ENCODE measurements at regions not wholly inside any gene's neighbourhood (a gene's known extent, or its start where the extent isn't known, plus 50 kb on each side); places are given as distances from the start of the nearest gene placed in this dataset.

DNA sequence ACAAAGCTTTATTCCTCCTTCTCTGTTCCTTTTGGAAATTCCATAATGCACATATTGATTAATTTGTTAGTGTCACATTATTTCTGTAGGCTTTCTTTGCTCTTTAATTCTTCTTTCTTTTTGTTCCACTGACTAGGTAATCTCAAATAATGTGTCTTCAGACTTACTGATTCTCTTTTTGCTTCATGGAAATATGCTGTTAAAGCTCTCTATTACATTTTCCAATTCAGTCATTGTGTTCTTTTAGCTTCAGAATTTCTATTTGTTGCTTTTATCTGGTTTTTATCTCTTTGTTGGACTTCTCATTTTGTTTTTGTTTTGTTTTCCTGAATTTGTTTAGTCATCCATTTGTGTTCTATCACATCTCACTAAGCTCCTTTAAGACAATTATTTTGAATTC, 147.0 kb upstream of the EOMES start:
- DNase-seq = no peak

GRCh38 chr3:27877061-27878013, 155.2 kb upstream of the EOMES start:
- no peak for DNase-seq

GRCh38 chr3:27878014-27878383, 155.9 kb upstream of the EOMES start:
- no peak for DNase-seq

DNA sequence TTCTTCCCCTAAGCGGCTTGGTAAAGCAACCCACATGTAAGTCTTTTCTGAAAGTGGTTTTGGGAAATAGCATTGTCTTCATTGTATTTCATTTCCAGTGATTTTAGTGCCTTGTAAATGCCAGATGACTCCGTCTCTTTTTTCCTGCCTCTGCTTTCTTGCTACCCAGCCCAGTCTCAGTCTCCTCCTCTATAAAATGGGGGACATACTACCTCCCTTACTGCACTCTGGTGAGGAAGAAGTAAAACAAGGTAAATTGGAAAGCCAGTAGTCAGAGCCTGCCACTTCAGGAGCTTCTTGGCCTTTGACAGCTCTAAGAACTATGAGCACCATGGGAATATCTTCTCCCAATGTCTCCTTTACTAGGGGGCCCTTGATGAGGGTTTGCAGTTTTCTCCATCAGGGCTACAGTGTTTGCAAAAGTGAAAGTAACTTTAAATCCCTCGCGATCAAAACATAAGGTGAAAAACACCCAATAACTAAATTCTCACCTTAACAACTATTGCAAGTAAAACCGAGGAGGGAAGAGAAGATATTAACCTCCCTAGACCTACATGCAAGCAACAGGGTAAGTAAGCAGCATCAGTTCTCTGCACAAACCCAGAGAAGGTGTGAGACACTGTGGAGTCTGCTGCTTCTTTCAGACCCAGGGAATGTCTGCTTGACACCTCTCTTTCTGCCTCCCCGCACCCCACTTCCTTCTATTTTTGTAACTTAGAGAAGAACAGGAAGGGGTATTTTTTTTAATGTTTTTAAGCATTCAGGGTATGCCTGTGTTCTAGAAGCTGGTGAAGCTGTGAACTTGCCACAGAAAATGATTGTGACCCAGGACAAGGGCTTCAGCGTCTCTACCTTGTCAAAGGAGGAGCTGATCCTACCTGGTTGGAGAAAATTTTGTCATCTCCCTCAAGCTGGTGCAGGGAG, 159.1 kb upstream of the EOMES start:
- no peak for DNase-seq

DNA sequence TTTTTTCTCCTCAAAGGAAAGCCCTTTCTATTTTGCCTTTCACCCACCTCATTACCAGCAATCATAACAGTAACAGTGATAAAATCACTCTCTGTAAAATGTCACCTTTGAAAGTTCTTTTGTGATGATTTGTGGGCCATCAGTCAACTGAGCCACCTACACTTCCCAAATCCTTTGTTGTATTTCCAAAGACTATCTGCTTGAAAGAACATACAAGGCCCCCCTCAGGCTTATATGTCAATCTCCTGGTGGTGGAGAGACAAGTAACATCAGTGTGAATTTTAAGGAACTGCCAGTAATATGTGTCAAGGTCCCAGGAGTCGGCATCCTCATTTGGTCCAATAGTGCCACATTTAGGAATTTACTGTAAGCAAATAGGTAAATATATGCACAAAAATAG, 161.1 kb upstream of the EOMES start:
- DNase-seq = no peak

- no peak for DNase-seq
These were observed 163.5 kb upstream of the EOMES start for GRCh38 chr3:27885641-27886040.

- DNase-seq = no peak
These were observed 166.4 kb upstream of the EOMES start for GRCh38 chr3:27888562-27888961.

DNA sequence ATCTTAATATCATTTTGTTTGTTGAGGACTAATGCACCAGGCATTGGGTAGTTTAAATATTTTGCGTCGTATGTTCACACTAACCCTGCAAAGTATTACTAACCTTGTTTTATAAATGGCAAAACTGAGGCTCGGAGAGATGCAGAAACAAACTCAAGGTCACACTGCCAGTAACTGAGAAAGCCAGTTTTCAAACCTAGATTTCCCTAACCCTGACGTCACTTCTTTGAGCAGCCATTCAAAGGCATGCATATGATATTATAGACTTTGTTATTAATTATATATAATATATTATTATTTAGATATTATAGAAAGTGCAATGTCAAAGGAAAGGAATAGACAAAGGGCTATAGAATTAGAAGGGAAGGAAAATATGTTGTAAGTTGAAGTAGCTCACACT, 167.6 kb upstream of the EOMES start:
- DNase-seq = no peak

DNA sequence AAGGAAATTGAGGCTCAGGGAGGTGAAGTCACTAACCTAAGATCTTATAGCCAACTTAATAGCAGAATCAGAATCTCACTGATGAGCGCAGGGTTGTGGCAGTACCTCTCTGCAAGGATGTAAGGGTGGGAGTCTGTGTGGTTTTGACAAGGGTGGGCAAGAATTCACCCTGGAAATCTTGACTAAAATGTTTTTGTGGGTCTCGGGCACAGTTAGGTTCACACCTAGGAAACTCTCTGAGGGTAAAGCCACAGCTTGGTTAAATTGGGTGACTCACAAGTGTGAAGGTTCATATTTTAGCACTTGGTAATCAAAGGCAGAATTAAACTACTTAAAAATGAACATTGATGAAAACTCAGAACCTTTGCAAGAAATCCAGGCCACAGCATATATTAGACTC, 178.2 kb upstream of the EOMES start:
- peak; percentile 67 for DNase-seq

GRCh38 chr3:27903446-27903845, 181.3 kb upstream of the EOMES start:
- DNase-seq = no peak

- DNase-seq = no peak
These were observed 183.5 kb upstream of the EOMES start for GRCh38 chr3:27905625-27906024.

GRCh38 chr3:27907148-27907547, 185.0 kb upstream of the EOMES start:
- no peak for DNase-seq

DNA sequence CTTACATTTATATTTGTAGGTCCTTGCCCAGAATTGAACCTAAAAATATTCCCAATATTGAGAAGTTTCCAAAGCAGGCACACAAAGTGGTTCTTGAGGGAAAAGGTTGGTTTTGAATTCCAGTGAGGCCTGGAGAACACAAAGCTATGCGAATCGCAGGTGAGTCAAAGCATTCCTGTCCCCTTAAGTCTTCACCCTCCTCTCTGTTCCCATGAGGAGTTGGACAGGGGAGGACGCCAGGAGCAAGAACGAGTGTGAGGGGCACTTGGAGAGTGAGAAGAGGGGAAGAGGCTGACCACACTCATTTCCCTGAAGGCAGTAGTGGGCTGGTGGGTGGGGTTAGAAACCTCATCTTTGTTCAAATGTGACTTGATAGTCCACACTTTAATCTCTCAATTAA, 185.8 kb upstream of the EOMES start:
- DNase-seq = no peak

DNA sequence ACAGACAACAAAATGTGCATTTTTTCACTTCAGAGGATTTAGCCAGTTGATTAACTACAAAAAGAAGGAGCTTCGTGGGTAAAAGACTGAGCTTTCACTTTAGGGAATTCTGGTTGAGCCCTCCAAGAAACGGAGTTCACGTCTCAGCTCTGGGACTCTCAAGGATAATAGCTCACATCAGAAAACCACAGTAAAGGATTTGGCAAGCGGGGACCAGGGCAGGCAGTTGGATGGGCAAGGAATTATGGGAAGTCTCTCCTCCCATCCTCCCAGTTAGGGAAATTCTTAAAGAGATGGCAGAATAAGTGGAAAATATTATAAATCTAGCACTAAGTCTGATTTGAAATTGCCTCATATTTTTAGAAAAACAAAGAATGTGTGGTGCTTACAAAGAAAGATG, 188.3 kb upstream of the EOMES start:
- DNase-seq = no peak

GRCh38 chr3:27914199-27914598, 192.1 kb upstream of the EOMES start:
- DNase-seq = no peak

DNA sequence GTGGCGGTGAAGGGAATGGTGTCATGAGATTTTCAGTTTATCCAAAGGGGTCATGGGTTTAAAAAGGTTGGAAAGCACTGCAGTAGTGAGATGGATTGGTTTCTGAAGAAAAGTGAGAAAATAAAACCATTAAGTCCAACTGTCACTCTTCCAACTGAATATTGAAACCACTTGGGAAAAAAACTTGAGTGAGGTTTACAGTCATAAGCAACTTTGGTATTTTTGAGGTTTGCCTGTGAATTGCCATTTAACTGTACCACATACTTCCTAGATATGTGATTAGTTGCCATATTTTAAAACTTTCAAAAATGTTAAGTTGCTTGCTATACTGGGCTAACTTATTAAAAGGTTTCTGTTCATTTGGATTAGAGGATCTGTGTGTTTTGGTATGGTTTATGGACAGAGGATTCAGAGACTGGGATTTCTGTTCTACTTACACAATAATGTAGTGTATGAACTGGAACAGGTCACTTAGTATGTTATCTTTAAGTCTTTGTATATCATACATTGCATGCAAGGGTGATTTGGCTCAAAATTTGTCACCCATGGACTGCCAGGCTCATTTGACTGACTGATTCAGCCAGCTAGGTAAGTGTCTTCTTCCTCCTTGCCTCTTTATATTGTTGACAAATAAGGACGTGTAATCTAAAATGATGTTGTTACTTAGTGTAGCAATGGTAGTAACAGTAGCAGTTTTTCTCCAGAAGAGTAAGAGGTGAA, 201.4 kb upstream of the EOMES start:
- no peak for DNase-seq

DNA sequence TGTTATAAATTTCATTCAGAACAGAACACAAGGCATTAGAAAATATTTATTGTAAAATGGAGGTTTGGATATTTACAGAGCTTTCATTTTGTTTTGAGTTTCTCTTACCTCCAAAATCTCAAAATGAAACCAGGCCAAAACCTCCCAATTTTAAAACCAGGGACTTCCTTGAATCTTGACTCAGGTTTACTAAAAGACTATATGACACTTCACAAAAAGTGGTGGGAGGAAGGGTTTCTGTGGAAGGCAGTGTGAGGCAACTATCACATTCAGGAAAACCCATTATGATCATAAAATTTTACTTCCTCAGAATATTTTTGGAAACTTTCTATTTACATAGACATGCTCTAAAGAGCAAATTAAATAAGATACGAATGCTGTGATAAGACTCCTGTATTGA, 205.8 kb upstream of the EOMES start:
- no peak for DNase-seq

- no peak for DNase-seq
These were observed 208.0 kb upstream of the EOMES start for GRCh38 chr3:27930052-27930602.

DNA sequence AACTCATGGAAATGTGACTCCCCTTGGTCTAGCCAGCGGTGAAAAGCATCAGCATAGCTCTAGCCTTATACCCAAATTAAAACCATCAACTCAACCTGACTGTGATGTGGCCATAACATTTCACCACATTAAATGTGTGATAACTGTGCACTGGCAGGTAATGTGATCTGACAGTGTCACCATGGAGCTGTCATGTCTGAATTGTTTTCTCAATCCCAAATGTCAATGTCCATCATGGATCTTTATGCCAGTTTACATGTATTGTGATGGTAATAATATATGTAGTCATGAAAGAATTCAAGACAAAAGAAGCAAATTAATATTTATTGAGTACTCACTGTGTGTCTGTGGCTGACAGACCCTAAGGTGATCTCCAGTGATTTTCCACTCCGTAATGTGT, 213.4 kb upstream of the EOMES start:
- no peak for DNase-seq

DNA sequence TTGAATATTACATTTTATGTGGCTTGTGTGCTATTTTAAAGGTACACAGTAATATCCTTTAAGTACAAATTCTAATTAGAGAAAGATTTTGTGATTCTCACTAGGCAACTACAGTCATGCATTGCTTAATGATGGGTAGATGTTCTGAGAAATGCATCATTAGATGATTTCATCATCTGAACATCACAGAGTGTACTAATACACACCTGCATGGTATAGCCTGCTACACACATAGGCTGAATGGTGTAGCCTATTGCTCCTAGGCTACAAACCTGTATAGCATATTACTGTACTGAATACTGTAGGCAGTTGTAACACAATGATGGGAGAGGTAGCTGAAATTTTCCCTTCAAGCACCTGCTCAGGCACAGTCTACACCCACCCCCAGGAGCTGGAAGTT, 217.4 kb upstream of the EOMES start:
- DNase-seq = no peak

DNA sequence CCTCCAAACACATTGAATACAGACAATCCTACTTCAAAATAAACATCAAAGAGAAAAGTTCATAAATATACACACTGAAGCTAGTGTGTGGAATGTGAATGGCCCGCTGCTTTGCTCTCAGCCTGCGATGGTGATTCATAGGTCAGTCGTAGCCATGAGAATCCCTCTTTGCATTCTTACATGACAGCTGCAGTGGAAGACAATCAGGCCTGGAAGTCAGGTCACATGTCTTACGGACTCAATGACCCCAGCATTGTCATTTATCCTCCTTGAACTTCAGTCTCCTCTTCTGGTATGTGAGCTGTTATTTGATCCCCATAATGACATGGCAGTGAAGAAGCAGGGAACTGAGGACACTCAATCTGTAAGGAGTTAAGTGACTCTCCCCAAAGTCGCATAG, 217.8 kb upstream of the EOMES start:
- no peak for DNase-seq

DNA sequence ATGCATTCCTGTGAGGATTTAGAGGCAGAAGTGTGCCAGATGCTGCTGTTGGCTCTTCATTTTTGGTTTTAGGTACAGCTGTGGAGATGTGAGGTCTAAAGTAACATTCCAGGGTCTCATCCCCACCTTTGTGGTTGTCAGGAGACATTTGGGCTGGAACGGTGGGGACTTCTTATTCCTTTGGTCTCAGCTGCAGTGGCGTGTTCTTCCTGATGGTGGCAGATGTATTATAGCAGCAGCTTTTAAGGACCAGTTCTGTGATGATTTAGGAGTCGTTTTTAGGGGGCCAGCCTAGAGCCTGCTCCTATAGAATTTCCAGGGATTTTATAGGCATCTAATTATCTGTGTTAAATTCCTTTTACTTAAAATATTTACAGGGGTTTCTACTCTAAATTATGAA, 221.0 kb upstream of the EOMES start:
- no peak for DNase-seq

- DNase-seq = no peak
These were observed 223.1 kb upstream of the EOMES start for GRCh38 chr3:27945229-27945628.
